A673 (cell line): ENCODE measurements at regions not wholly inside any gene's neighbourhood (a gene's known extent, or its start where the extent isn't known, plus 50 kb on each side); places are given as distances from the start of the nearest gene placed in this dataset.

Source experiments
- BruUV-seq: library from RNA; stranded (reverse); fragments of 400-500 nt; replicated peaks from 2 replicates; lab custom pipeline; 2021; lab: Mats Ljungman, UMichigan
- CTCF ChIA-PET: fragments of 300-600 bp; sonication (Branson Sonifier 250); formaldehyde crosslinking; loops from one replicate; lab custom pipeline; 2022; ENCODE audit warnings: antibody characterized with exemption; lab: Charles Lee
- POLR2A ChIA-PET: fragments of 300-600 bp; sonication (Branson Sonifier 250); formaldehyde crosslinking; loops from one replicate; lab custom pipeline; 2022; ENCODE audit warnings: antibody characterized with exemption; ENCODE audit not compliant: low non-redundant PET; lab: Charles Lee
- DNase-seq: peaks from one replicate; pipeline ENCODE4 v3.0.0-alpha.2; 2015; ENCODE audit warnings: low spot score
- H3K27ac ChIP-seq: fragments of 200-600 bp; sonication (generic); 2 replicates; pipeline ENCODE4 v1.5.1; 2016; ENCODE audit warnings: mixed run types, low read depth, mild to moderate bottlenecking, mixed read lengths, antibody characterized with exemption, low read length; ENCODE audit not compliant: poor library complexity, severe bottlenecking
- H3K27me3 ChIP-seq: fragments of 200-600 bp; sonication (generic); replicated peaks from 2 replicates; pipeline ENCODE4 v1.6.1; 2017; ENCODE audit warnings: mixed run types, low read depth, mild to moderate bottlenecking, mixed read lengths, antibody characterized with exemption, low read length; ENCODE audit not compliant: insufficient read depth, poor library complexity
- H3K36me3 ChIP-seq: fragments of 200-600 bp; sonication (generic); 2 replicates; pipeline ENCODE4 v1.6.1; 2016; ENCODE audit warnings: mixed run types, mild to moderate bottlenecking, mixed read lengths, antibody characterized with exemption, low read length; ENCODE audit not compliant: insufficient read depth, poor library complexity, severe bottlenecking
- H3K4me1 ChIP-seq: fragments of 200-600 bp; sonication (generic); 2 replicates; pipeline ENCODE4 v1.6.1; 2017; ENCODE audit warnings: mixed run types, mild to moderate bottlenecking, mixed read lengths, antibody characterized with exemption, low read length; ENCODE audit not compliant: insufficient read depth, poor library complexity, severe bottlenecking
- H3K4me3 ChIP-seq: fragments of 200-600 bp; sonication (generic); 2 replicates; pipeline ENCODE4 v1.5.1; 2016; ENCODE audit warnings: low read depth, mixed run types, mild to moderate bottlenecking, mixed read lengths, low read length; ENCODE audit not compliant: poor library complexity, severe bottlenecking
- H3K9me3 ChIP-seq: fragments of 200-600 bp; sonication (generic); 2 replicates; pipeline ENCODE4 v1.6.1; 2016; ENCODE audit warnings: mixed run types, low read depth, mild to moderate bottlenecking, mixed read lengths, antibody characterized with exemption, low read length; ENCODE audit not compliant: poor library complexity, severe bottlenecking
- CTCF ChIP-seq: fragments of 300-800, 200-600 bp; sonication (generic); conservative IDR thresholded peaks from 2 replicates; pipeline ENCODE4 v1.5.1; 2017; ENCODE audit warnings: low read depth, mild to moderate bottlenecking, antibody characterized with exemption, low read length, moderate library complexity, mixed read lengths
- EZH2 ChIP-seq: fragments of 200-600 bp; sonication (generic); IDR thresholded peaks from 2 replicates; pipeline ENCODE4 v1.6.1; 2017; ENCODE audit warnings: borderline replicate concordance, low read depth, mild to moderate bottlenecking, mixed read lengths, antibody characterized with exemption, low read length; ENCODE audit not compliant: poor library complexity, severe bottlenecking
- intact Hi-C: fragments of 100-400 bp; cut with micrococcal nuclease; formaldehyde crosslinking; loops from one replicate; pipeline ENCODE4 v1.10.0; 2022; ENCODE audit not compliant: unreplicated experiment

- intact Hi-C loops, result no loop called here
- H3K9me3 ChIP-seq, result no peaks in the 10 kb centered on the region
- ChIA-PET CTCF (no interaction called here), POLR2A (no interaction called here)
- no peaks in the 10 kb centered on the region for H3K4me1 ChIP-seq
- no peak overlapping the region for H3K4me3 ChIP-seq
- peak; percentile 25 for DNase-seq
- no peaks in the 10 kb centered on the region for H3K27me3 ChIP-seq
- BruUV-seq, result no TSS peak
- no peaks in the 10 kb centered on the region for H3K36me3 ChIP-seq
- TF ChIP-seq EZH2 (no peak), CTCF (no peak)
- peak overlapping the region; percentile 52 for H3K27ac ChIP-seq
Measured at GRCh38 chr5:32848120-32848519, 137.0 kb downstream of the NPR3 start.

- Histone ChIP-seq H3K36me3 (no peaks in the 10 kb centered on the region), H3K4me1 (no peaks in the 10 kb centered on the region), H3K27ac (peak overlapping the region; percentile 52), H3K27me3 (no peaks in the 10 kb centered on the region), H3K9me3 (no peaks in the 10 kb centered on the region), H3K4me3 (no peak overlapping the region)
- POLR2A ChIA-PET, result no interaction called here
- CTCF ChIA-PET, result no interaction called here
- intact Hi-C loops, result no loop called here
- BruUV-seq, result no TSS peak
- peak; percentile 45 for DNase-seq
- no peak for TF ChIP-seq CTCF
- no peak for TF ChIP-seq EZH2
Measured at GRCh38 chr5:32848681-32849080, 137.6 kb downstream of the NPR3 start.

GRCh38 chr5:32850817-32851496 is 139.8 kb downstream of the NPR3 start:
- TF ChIP-seq CTCF (no peak), EZH2 (no peak)
- BruUV-seq, result no TSS peak
- Histone ChIP-seq H3K9me3 (no peaks in the 10 kb centered on the region), H3K4me3 (no peak overlapping the region), H3K4me1 (no peaks in the 10 kb centered on the region), H3K27ac (no peak overlapping the region), H3K27me3 (no peaks in the 10 kb centered on the region), H3K36me3 (no peaks in the 10 kb centered on the region)
- DNase-seq, result no peak
- POLR2A ChIA-PET, result no interaction called here
- CTCF ChIA-PET, result no interaction called here
- intact Hi-C loops, result no loop called here
